HG03520 (cell line): ENCODE measurements at regions not wholly inside any gene's neighbourhood (a gene's known extent, or its start where the extent isn't known, plus 50 kb on each side); places are given as distances from the start of the nearest gene placed in this dataset.

ENCODE experiments used
- ATAC-seq: cut with Tn5 transposase; IDR thresholded peaks from one replicate; pipeline ENCODE4 v1.9.1; 2021; ENCODE audit warnings: mild to moderate bottlenecking, moderate library complexity; ENCODE audit not compliant: unreplicated experiment

DNA sequence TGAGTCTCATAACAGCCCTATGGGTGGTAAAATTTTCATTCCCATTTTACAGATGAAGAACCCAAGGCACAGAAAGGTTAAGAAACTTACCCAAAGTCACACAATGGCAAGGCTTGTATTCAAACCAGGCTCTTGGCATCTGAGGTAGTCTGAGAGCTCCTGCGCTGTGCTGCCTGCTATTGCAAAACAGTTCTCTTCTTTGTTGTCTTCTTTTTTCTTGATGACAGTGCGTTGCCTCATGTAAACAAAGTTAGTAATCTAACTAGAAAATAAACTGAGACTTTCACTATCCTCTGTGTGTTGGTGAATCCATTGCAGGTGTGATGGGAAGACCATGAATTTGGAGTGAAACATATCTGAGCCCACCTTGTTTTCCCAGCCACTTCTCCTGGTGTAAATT is 240.8 kb downstream of the PTEN start:
- ATAC-seq, result no peak

DNA sequence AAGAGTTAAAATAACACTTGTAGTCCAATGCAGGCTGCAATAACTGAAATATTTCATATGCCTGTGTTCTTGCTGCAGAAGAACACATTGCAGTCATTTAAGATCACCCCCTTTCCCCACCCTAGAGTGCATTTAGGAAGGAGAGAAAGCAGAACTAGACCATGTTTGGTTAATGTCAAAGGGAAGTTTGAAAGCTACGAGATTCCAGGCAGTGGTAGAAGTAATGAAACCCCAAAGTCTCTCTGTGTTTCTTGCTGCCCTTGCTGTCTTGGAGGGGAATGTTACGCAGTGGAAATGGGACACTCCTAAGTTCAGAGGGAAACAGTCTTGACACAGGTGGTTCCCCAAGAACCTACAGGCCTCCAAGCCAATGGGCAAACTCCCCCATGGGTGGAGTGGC is 242.9 kb downstream of the PTEN start:
- no peak for ATAC-seq

DNA sequence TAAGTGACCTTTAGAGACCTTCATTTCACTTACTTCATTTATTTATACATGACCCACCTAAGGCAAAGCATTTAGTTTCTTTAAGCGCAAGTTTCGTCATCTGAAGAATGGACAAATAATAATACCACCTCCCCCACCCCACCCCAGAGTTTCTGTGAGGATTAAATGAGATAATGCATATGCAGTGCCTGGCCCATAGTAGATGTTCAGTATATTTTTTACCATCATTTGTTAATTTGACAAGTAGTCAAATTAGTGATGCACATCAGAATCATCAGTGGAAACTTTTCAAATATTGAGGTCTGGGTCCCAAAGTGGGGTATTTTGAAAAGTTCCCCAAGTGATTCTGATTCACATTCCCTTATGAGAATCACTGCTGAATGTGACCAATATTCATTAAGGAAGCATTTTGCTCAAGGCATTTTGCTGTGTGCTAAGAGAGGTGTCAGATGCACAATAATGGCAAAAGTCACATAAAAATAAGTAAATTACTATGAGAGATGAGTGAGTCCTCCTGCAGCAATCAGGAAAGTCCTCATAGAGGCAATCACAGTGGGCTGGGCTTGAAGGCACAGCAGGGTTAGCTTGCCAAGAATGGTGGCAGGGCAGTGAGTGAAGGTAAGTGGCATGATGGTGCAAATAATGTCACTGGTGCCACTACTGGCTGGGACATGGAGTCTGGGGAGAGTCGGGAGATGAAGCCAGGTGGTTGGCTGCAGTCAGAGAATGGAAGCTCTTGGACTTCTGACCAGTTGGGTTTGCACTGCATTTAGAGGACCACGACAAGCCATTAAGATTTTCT is 244.1 kb downstream of the PTEN start:
- no peak for ATAC-seq

DNA sequence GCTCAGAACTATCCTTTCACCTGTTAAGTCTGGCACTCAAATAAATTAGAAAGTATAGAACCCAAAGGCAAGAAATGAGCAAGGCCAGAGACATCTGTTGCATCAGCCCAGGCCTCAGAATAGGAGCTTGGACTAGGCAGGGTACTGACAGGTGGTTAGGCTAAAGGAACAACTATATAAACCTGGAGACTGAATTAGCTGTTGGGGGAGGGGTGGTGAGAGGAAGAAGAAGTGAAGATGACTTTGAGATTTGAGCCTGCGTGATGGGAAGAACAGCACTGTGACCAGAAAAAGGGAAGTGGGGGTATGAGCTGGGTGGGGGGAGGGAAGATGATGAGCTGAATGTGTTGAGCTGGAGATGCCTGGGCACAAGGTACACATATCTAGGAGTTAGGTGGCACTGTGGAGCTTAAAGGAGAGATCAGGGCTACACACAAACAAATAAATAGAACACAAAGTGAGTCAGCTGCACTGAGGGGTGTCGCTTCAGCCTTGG is 244.7 kb downstream of the PTEN start:
- no peak for ATAC-seq

DNA sequence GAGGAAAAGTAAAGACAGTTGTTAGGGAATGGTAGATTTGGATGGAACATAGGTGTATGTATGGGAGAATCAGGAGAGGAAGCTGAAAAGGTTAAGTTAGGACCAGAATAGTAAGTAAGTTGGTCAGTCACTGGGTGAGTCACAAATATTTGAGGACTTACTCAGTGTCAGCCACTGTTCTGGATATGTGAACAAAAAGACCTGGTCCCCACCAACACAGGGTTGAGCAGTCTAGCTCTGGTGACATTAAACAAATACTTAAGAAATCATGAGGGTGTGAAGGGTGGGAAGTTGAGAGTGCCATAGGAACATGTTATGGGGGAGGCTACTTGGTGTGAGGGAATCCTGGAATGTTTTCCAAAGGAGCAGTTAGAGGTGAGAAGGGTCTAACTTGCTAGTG is 246.9 kb downstream of the PTEN start:
- no peak for ATAC-seq

DNA sequence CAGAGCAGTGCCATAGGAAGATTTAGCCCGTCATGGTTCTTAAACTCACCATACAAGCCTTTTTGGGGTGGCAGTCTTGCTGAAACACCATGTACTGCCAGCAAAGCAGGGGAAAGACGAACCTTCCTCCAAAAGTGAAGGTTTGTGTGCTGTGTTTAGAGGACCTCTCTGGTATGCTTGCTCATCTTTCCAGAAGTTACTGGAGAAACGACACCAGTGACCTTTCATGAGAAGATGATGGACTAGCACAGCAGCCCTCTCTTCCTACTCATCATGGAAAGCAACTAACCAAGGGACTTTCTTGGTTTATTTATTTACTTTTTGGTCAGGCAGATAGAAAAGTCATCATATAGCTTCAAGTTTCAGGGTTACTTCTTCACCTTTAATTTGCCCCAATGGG is 247.4 kb downstream of the PTEN start:
- ATAC-seq, result no peak

DNA sequence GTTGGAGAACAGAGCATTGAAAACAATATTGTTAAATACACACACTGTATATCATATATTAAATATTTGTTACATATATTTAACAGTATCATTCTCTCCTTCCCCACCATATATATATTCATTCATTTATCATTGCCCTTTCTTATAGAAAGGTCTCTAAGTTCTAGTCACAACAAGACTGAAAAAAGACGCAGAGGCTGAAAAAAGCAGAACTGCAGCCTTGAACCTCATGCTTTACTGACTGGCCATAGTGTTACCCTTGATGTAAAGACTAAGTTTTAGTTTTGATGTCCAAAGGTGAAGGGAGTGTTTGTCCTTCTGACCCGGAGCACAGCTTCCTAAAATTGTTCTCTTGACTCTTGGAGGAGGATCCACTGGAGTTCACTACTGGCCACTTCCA is 247.9 kb downstream of the PTEN start:
- ATAC-seq, result no peak

DNA sequence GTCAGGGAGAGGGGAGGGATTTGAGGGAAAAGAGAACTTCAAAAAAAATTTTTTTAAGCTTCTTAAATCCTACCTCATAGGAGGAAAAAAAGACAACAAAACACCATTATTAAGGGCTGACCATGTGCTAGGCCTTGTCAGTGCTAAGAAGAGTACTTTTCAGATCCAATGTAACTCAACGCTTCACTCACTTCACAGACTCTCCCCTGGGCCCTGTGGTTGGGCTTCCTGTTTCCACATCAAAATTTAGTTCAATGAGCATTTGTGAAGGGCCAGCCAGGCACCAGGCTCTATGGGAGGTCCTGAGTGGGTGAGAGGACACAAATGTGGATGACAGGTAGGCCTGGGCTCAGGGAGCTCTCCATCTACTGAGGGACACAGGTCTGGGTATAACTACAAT is 249.8 kb downstream of the PTEN start:
- ATAC-seq, result no peak

DNA sequence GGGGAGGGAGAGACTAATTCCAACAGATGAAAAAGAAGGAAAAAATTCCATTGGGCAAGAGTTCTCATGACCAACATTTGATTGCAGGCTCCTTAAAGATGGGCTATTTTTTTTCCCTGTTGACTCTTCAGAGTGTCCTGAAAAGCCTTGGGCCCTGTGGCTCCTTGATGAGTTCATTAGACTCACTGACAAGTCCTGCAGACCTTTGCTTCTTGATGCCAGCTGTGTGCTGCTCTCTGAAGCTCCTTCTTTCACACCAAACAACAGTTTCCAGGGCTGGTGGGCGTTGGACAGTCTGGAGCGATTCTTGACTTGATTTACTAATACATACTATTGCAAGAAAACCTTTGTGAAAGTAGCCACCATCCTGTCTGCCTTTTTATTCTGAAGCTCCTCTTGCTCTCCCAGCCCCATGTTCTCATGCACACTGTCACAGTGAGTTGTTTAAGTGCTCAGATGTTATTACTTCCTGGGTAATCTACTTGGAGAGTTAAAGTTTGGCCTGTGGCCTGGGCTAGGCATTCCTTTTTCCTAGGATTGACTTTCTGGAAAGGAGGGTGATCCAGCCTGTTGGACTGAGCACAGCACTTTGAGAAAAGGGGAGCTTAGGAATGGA is 250.3 kb downstream of the PTEN start:
- ATAC-seq, result no peak

DNA sequence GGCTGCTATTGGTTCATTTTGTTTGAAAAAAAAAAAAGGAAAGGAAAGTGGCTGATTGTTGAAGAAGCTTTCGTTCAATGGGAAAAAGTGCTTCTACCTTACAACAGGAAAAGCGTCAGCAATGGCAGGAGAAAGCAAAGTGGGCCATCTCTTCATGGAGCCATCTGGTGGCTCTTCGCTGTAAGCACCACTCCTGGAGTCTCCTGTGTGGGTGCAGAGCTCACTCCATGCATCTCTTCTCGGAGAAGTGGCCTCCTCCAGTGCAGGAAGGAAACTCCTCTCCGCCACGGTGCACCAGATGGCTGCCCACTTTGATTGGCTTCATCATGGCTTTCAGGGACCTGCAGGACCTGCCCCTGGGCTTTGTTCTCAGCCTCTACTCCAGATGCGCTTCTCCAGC is 250.9 kb downstream of the PTEN start:
- no peak for ATAC-seq

DNA sequence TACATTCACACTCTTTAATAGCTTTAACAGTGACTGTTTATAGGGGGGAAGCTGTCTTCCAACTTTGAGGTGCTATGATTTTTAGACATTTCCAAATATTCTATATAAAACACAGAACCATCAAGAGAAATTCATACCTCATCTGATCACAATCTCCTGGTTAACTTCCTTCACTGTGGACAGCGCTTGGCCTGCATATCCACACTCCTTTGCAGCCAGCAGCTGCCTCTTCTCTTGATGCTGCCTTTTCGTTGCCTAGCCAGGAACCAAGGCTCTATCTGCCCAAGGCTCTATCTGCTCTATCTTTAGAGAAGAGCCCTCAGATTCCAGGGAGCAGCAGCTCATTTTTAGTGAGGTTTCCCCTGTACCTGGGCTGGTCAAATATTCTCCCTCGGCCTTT is 252.0 kb downstream of the PTEN start:
- ATAC-seq, result no peak

DNA sequence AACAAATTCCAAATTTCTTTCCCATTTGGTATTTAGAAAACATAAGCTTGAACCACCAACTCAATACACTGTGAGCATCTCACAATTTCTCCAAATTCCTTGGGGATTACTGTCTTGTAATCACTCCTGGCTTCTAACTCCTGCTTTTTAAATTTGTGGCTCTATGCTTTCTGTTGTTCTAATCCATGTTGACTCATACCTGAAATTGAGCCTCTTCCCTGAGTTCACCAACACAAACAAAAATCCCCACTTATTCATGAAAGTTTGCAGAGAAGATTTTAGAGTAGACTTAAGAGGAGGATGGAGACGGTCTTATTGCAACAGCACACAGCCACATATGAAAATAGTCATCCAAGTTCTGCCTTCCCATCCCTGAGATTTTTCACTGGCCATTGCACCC is 252.5 kb downstream of the PTEN start:
- ATAC-seq, result no peak

DNA sequence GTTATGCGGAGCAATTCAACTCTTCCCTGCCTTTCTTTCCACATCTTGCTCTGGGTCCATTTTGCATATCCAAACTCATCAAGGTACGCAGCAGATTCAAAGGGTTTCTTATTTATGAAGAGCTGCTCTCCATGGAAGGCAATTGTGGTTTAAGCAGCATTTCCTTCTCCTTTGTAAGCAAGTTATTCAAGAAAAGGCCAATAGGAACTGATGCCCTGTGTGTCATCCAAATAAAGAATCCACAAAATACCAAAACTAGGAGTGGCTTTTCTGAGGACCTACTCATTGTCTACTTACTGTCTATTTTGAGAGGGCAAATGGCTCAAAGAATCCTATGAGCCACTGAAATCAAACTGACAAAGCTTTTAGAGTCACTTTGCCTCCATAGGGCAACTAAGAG is 253.1 kb downstream of the PTEN start:
- ATAC-seq, result no peak

DNA sequence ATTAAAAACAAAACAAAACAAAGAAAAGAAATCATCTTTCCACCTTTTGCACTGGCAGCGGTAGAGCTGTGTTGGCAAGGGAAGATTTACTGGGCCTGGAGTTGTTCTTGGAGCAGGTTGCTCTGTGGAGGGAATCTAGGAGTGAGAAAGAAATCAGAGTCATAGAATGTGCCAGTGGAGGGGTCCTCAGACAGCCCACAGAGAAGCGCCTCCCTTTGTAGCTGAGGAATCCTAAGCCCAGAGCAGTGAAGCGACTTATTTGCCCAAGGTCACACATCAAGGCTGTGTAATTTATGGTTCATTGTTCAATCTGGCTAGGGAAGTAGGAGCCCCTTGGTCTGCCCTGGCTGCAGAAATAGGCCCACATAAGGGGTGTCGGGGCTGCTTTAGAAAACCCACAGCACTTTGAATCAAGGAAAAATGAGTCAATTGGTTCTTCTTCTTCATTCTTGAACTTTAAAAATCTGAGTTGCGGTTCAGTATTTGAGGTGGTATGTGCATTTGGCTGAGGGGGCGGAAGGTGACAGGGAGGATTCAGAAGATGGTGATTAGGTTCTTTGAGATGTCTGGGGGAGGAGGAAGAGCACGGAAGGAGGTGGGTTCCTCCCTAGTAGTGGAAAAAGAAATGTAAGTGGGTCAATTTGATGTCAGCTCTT is 253.7 kb downstream of the PTEN start:
- ATAC-seq, result no peak

DNA sequence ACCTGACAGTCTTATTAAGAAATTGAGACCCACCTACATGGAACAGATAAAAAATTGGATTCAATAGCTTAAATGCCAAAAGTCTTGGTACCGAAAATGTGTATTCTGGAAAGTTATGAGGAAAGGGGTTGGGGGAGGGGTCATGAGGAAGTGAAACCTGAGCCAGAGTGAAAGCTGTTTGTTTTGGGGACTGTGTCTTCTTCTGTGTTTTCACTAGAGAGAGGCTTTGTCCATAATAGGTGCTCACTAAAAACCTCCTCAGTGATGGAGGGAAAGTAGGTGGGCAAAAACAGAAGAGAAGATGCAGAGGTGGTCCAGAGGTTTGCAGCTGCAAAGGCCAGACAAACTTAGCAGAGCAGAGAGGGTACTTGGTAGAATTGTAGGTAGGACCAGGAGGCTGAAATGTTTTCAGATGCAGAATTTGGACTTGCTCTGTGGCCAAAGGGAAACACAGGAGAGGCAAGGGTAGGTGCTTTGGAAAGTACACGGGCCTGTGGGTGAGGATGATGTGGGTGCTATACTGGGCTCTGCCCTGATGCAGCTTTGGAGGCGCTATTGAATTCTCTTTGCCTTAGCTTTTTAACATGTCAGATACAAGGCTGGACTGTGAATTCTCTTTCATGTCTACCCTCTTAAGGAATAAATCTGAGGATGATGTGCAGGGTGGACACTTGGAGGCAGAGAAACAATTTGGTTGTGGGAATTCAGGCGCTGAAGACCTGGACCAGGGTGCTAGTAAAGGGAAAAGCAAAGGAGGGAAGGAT is 254.6 kb downstream of the PTEN start:
- no peak for ATAC-seq

DNA sequence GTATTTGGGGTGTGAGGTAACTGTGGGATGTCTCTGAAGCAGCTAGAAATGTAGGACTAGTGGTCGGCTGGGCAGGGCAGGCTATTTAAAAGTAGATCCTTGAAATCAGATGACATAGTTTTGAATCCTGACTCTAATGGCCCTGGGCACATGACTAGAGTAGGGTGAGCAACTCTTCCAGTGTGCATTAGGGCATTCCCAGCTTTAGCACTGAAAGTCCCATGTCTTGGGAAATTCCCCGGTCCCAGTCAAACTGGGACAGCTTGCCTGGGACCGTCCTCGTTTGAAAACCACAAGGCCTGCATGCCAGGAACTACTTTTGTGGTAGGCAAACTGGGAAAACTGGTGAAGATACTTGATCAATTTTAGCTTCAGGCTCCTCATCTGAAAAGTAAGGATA is 255.3 kb downstream of the PTEN start:
- no peak for ATAC-seq

DNA sequence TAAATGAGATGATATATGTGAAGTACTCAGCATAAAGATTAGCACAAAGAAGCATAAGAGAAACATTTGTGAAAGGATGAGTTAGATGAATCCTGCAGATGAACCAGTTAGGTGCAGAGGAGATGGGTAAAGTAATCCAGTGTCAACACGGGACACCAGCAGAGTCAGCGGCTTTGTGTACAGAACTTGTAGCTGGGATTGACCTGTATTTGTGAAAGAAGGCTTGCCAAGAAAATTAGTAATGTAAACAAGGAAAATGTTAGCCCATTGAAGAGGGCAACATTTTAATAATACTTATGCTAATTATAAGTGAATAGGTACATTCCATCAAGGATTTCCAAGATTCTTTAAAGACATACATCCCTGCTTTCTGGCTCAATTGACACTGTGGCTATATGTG is 255.7 kb downstream of the PTEN start:
- no peak for ATAC-seq

DNA sequence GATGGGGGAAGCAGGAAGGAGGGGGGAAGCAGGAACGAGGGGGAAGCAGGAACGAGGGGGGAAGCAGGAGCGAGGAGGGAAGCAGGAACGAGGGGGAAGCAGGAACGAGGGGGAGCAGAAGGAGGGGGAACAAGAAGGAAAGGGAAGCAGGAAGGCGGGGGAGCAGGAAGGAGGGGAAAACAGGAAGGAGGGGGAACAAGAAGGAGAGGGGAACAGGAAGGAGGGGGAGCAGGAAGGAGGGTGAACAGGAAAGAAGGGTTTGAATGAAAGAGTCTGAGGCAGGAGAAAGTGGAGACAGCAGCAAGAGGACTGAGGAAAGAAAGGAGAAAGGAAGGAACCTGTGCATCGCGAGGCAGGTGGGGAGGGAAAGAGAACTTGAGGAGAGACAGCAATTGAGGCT is 256.6 kb downstream of the PTEN start:
- no peak for ATAC-seq

DNA sequence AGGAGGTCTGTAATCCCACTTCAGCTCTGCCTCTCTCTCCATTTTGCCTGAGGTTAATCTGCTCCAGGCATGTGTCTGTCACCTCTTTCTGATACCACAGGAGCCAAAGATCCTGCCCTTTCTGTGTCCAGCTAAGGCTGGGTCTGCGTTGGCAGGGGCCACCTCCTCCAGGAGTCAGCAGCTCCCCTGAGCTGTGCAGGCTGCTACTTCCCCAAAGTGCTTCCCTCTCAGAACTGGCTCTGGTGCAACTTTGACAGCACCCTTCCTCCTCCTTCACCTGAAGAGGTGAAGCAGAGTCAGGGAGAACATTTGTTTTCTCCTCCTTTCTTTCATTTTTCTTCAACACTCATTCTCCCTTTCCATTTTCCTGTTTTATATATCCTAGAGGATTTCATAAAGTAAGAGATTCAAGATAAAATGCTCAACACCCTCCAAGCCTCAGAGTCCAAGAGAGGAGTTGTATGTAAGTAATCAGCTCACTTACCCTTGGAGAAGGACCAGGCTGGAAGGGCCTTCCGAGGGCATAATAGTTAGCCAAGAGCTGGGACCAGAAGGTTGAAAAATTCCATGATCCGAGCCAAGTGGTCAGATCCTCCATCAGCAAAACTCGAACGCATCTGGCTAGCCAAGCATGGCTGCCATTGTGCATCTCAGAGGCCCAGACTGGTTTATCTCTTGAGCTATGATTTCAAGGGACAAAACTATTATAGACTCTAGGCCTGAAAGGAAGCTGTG is 257.3 kb downstream of the PTEN start:
- ATAC-seq, result no peak

DNA sequence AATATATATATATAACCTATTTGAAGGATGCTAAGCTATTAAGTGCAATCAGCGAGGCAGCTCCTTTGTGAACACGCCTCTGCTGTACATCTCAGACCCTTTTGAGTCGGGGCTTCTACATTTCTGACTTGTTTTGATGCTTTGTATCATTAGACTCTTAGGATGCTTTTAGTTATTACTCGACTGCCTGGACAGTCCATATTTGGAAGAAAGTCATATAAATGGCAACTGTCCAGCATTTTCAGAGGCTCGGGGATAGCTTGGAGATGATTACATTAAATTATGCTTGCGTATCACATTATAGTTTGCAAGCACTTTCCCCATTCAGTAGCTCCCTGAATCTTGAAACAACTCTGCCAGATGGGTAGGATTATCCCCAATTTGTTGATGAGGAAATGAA is 257.9 kb downstream of the PTEN start:
- no peak for ATAC-seq

DNA sequence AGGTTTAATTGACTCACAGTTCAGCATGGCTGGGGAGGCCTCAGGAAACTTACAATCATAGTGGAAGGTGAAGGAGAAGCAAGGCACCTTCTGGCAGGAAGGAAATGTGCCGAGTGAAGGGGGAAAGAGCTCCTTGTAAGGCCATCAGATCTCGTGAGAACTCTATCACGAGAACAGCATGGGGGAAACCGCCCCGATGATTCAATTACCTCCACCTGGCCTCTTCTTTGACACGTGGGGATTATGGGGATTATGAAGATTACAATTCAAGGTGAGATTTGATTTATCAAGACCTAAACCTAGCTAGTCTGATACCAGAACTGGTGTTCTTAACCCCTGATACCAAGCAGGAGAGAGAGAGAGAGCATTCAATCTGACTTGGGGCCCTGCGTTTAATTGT is 258.7 kb downstream of the PTEN start:
- no peak for ATAC-seq
